Neural progenitor cell (in vitro differentiated cells): ENCODE measurements at regions not wholly inside any gene's neighbourhood (a gene's known extent, or its start where the extent isn't known, plus 50 kb on each side); places are given as distances from the start of the nearest gene placed in this dataset.

ENCODE experiments used
- DNase-seq: peaks from one replicate; pipeline ENCODE4 v3.0.0-alpha.2; 2016; ENCODE audit warnings: low spot score
- H2AFZ ChIP-seq: fragments of 200-600 bp; sonication (generic); replicated peaks from 2 replicates; pipeline ENCODE4 v1.6.1; 2016; ENCODE audit warnings: antibody characterized with exemption
- H3F3A ChIP-seq: fragments of 200-600 bp; sonication (generic); 2 replicates; pipeline ENCODE4 v1.6.1; 2016; ENCODE audit warnings: antibody characterized with exemption, low read depth
- H3K27ac ChIP-seq: fragments of 200-600 bp; sonication (generic); 2 replicates; pipeline ENCODE4 v1.5.1; 2016; ENCODE audit warnings: mild to moderate bottlenecking
- H3K27me3 ChIP-seq: fragments of 200-600 bp; sonication (generic); 2 replicates; pipeline ENCODE4 v1.6.1; 2016; ENCODE audit warnings: mild to moderate bottlenecking, moderate library complexity
- H3K36me3 ChIP-seq: fragments of 200-600 bp; sonication (generic); 2 replicates; pipeline ENCODE4 v1.5.1; 2016
- H3K4me1 ChIP-seq: fragments of 200-600 bp; sonication (generic); 2 replicates; pipeline ENCODE4 v1.6.1; 2016; ENCODE audit warnings: mixed run types
- H3K4me2 ChIP-seq: fragments of 200-600 bp; sonication (generic); 2 replicates; pipeline ENCODE4 v1.6.1; 2016
- H3K4me3 ChIP-seq: fragments of 200-600 bp; sonication (generic); 2 replicates; pipeline ENCODE4 v1.5.1; 2016
- H3K79me2 ChIP-seq: fragments of 200-600 bp; sonication (generic); 2 replicates; pipeline ENCODE4 v1.6.1; 2016; ENCODE audit warnings: low read depth
- H3K9ac ChIP-seq: fragments of 200-600 bp; sonication (generic); 2 replicates; pipeline ENCODE4 v1.6.1; 2016
- H3K9me3 ChIP-seq: fragments of 200-600 bp; sonication (generic); 2 replicates; pipeline ENCODE4 v1.5.1; 2016; ENCODE audit warnings: low read depth
- H4K20me1 ChIP-seq: fragments of 200-600 bp; sonication (generic); 2 replicates; pipeline ENCODE4 v1.6.1; 2016; ENCODE audit warnings: low read depth
- H3K27ac Mint-ChIP-seq: 3 replicates; pipeline ENCODE4 v1.8.0; 2021; ENCODE audit warnings: mixed read lengths
- H3K27me3 Mint-ChIP-seq: 2 replicates; pipeline ENCODE4 v1.8.0; 2022; ENCODE audit warnings: low read depth, mild to moderate bottlenecking, inconsistent platforms, moderate library complexity, mixed read lengths; ENCODE audit not compliant: insufficient read depth
- H3K36me3 Mint-ChIP-seq: 3 replicates; pipeline ENCODE4 v1.8.0; 2021; ENCODE audit warnings: mixed read lengths
- H3K4me1 Mint-ChIP-seq: 3 replicates; pipeline ENCODE4 v1.8.0; 2021; ENCODE audit warnings: mixed read lengths
- H3K4me3 Mint-ChIP-seq: 3 replicates; pipeline ENCODE4 v1.8.0; 2021; ENCODE audit warnings: mild to moderate bottlenecking, moderate library complexity, mixed read lengths
- H3K9me3 Mint-ChIP-seq: 3 replicates; pipeline ENCODE4 v1.8.0; 2020; ENCODE audit warnings: mixed read lengths
- CTCF ChIP-seq: fragments of 200-600 bp; sonication (generic); IDR thresholded peaks from 2 replicates; pipeline ENCODE4 v1.5.1; 2017; ENCODE audit warnings: antibody characterized with exemption, mild to moderate bottlenecking
- EZH2 ChIP-seq: fragments of 200-600 bp; sonication (generic); IDR thresholded peaks from 2 replicates; pipeline ENCODE4 v1.6.1; 2017; ENCODE audit warnings: antibody characterized with exemption, mild to moderate bottlenecking, moderate library complexity
- EZH2phosphoT487 ChIP-seq: fragments of 200-600 bp; sonication (generic); IDR thresholded peaks from 2 replicates; pipeline ENCODE4 v1.6.1; 2017; ENCODE audit warnings: antibody characterized with exemption

DNA sequence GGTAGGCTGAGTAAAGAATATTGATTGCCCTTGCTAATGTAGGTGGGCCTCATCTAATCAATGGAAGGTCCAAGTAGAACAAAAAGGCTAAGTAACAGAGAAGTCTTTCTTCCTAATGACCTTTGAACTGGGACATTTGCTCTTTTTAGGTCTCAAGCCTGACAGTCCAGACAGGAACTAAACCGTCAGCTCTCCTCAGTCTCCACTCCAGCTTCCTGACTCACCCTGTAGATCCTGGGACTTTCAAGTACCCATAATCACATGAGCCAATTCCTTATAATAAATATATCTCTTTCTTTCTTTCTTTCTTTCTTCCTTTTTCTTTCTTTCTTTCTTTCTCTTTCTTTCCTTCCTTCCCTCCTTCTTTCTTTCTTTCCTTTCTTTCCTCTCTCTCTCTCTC, 479.5 kb upstream of the PAPPA start:
- H3K79me2 ChIP-seq: no peaks in the 10 kb centered on the region
- no peak overlapping the region for H3K4me3 Mint-ChIP-seq
- peaks cover 5% of the 10 kb centered on the region for H3K4me1 Mint-ChIP-seq
- H4K20me1 ChIP-seq: no peaks in the 10 kb centered on the region
- H3K4me3 ChIP-seq: no peak overlapping the region
- H2AFZ ChIP-seq: no peak overlapping the region
- H3K27me3 Mint-ChIP-seq: peaks cover under 1% of the 10 kb centered on the region
- no peak for DNase-seq
- no peaks in the 10 kb centered on the region for H3K9me3 Mint-ChIP-seq
- H3K4me1 ChIP-seq: no peaks in the 10 kb centered on the region
- no peaks in the 10 kb centered on the region for H3K27me3 ChIP-seq
- H3K9me3 ChIP-seq: no peaks in the 10 kb centered on the region
- no peak for TF ChIP-seq EZH2
- TF ChIP-seq EZH2phosphoT487: no peak
- no peak for TF ChIP-seq CTCF
- no peaks in the 10 kb centered on the region for H3F3A ChIP-seq
- no peak overlapping the region for H3K27ac Mint-ChIP-seq
- no peaks in the 10 kb centered on the region for H3K36me3 Mint-ChIP-seq
- no peak overlapping the region for H3K9ac ChIP-seq
- H3K4me2 ChIP-seq: no peak overlapping the region
- H3K27ac ChIP-seq: no peak overlapping the region
- H3K36me3 ChIP-seq: no peaks in the 10 kb centered on the region

GRCh38 chr9:115675834-115676233, 477.8 kb upstream of the PAPPA start:
- no peak overlapping the region for H3K4me3 Mint-ChIP-seq
- H2AFZ ChIP-seq: no peak overlapping the region
- H3K27me3 ChIP-seq: no peaks in the 10 kb centered on the region
- no peak overlapping the region for H3K4me3 ChIP-seq
- no peaks in the 10 kb centered on the region for H3F3A ChIP-seq
- no peaks in the 10 kb centered on the region for H4K20me1 ChIP-seq
- no peak overlapping the region for H3K4me2 ChIP-seq
- H3K36me3 Mint-ChIP-seq: no peaks in the 10 kb centered on the region
- no peaks in the 10 kb centered on the region for H3K79me2 ChIP-seq
- no peak overlapping the region for H3K27ac Mint-ChIP-seq
- H3K9ac ChIP-seq: no peak overlapping the region
- no peaks in the 10 kb centered on the region for H3K27me3 Mint-ChIP-seq
- peaks cover 5% of the 10 kb centered on the region for H3K4me1 Mint-ChIP-seq
- no peaks in the 10 kb centered on the region for H3K9me3 Mint-ChIP-seq
- TF ChIP-seq EZH2phosphoT487: no peak
- no peaks in the 10 kb centered on the region for H3K36me3 ChIP-seq
- DNase-seq: no peak
- no peaks in the 10 kb centered on the region for H3K4me1 ChIP-seq
- no peak overlapping the region for H3K27ac ChIP-seq
- H3K9me3 ChIP-seq: no peaks in the 10 kb centered on the region

DNA sequence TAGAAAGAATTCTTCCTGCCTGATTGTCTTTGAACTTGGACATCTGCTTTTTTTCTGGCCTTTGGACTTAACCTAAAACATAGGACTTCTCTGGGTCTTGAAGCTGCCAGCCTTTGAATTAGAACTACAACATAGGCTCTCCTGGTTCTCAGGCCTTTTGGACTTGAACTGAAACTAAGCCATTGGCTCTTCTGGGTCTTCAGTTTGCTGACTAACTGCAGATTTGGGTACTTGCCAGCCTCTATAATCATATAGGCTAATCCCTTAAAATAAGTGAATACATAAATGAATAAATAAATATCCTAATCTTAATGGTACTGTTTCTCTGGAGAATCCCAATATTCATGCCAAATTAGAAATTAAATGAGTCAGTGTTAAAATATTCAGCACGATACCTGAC, 473.4 kb upstream of the PAPPA start:
- Histone ChIP-seq H2AFZ (no peak overlapping the region), H3K9ac (no peak overlapping the region), H4K20me1 (no peaks in the 10 kb centered on the region), H3K4me3 (no peak overlapping the region), H3K36me3 (no peaks in the 10 kb centered on the region), H3F3A (no peaks in the 10 kb centered on the region), H3K4me1 (no peaks in the 10 kb centered on the region), H3K27ac (no peak overlapping the region), H3K79me2 (no peaks in the 10 kb centered on the region), H3K27me3 (no peaks in the 10 kb centered on the region), H3K4me2 (no peak overlapping the region), H3K9me3 (no peaks in the 10 kb centered on the region)
- Mint-ChIP-seq H3K27me3 (no peaks in the 10 kb centered on the region), H3K4me3 (no peak overlapping the region), H3K4me1 (no peaks in the 10 kb centered on the region), H3K9me3 (no peaks in the 10 kb centered on the region), H3K27ac (no peak overlapping the region), H3K36me3 (no peaks in the 10 kb centered on the region)
- no peak for TF ChIP-seq EZH2
- no peak for TF ChIP-seq CTCF
- TF ChIP-seq EZH2phosphoT487: no peak
- no peak for DNase-seq

GRCh38 chr9:115681585-115681984, 472.0 kb upstream of the PAPPA start:
- Mint-ChIP-seq H3K27me3 (no peaks in the 10 kb centered on the region), H3K9me3 (no peaks in the 10 kb centered on the region), H3K4me3 (no peak overlapping the region), H3K27ac (no peak overlapping the region), H3K36me3 (no peaks in the 10 kb centered on the region), H3K4me1 (no peaks in the 10 kb centered on the region)
- no peaks in the 10 kb centered on the region for H3K9me3 ChIP-seq
- H3K79me2 ChIP-seq: no peaks in the 10 kb centered on the region
- H3K9ac ChIP-seq: no peak overlapping the region
- DNase-seq: no peak
- no peaks in the 10 kb centered on the region for H3F3A ChIP-seq
- no peaks in the 10 kb centered on the region for H3K36me3 ChIP-seq
- no peak overlapping the region for H2AFZ ChIP-seq
- H3K27ac ChIP-seq: no peak overlapping the region
- no peaks in the 10 kb centered on the region for H4K20me1 ChIP-seq
- H3K27me3 ChIP-seq: no peaks in the 10 kb centered on the region
- H3K4me1 ChIP-seq: no peaks in the 10 kb centered on the region
- no peak overlapping the region for H3K4me2 ChIP-seq
- H3K4me3 ChIP-seq: no peak overlapping the region
- no peak for TF ChIP-seq CTCF
